ENCODE measurements at regions not wholly inside any gene's neighbourhood (a gene's known extent, or its start where the extent isn't known, plus 50 kb on each side); places are given as distances from the start of the nearest gene placed in this dataset.
"Not testable (repeated sequence)": the region's sequence is repeated elsewhere in the genome, so short reads cannot be mapped to it uniquely, and the experiment has no call there.

- TF ChIP-seq, protein P1, sequence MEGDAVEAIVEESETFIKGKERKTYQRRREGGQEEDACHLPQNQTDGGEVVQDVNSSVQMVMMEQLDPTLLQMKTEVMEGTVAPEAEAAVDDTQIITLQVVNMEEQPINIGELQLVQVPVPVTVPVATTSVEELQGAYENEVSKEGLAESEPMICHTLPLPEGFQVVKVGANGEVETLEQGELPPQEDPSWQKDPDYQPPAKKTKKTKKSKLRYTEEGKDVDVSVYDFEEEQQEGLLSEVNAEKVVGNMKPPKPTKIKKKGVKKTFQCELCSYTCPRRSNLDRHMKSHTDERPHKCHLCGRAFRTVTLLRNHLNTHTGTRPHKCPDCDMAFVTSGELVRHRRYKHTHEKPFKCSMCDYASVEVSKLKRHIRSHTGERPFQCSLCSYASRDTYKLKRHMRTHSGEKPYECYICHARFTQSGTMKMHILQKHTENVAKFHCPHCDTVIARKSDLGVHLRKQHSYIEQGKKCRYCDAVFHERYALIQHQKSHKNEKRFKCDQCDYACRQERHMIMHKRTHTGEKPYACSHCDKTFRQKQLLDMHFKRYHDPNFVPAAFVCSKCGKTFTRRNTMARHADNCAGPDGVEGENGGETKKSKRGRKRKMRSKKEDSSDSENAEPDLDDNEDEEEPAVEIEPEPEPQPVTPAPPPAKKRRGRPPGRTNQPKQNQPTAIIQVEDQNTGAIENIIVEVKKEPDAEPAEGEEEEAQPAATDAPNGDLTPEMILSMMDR (IDR thresholded peaks at IDR 0.05) = no peak
- TF ChIP-seq POLR2A (IDR thresholded peaks at IDR 0.05) (no peak), EP300 (IDR thresholded peaks at IDR 0.05) (no peak)
- WGBS, 3 donors = 58 to 66% (median 60%) methylated on average over 5 of the region's 5 CpGs
These were observed 118.1 kb downstream of the ZNF736 start for GRCh38 chr7:64431838-64432237.

DNA sequence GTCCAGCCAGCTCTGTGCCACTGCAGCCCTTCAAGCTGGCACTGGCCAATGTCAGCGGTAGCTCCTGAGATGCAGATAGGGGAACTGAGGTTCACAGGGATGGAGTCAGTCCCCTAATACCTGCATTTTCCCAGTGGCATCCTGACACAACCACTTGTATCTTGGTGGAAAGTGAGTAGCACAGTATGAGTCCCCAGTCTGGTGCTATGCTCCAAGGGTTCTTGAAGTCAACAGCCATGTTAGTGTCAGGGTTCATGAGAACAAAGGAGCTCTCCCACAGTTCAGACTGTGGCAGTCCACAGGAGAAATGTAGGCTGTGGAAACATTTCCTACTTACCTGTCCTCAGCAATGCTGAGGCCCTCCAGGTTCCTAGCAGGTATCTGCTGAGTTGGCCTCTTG lies 115.5 kb downstream of the ZNF736 start:
- WGBS, 3 donors = 92 to 100% (median 98%) methylated on average over 1 of the region's 1 CpG
- DNase-seq = no peak
- no peaks in the 10 kb centered on the region for H3K9me3 ChIP-seq
- no peak overlapping the region for H3K4me3 ChIP-seq
- H3K36me3 ChIP-seq = no peaks in the 10 kb centered on the region
- TF ChIP-seq EP300 (IDR thresholded peaks at IDR 0.05) (no peak), POLR2A (IDR thresholded peaks at IDR 0.05) (no peak)
- TF ChIP-seq, protein P1 (IDR thresholded peaks at IDR 0.05) = no peak
- intact Hi-C loops (cut with DNase I) = no loop called here
- H3K27me3 ChIP-seq = no peaks in the 10 kb centered on the region
- no peaks in the 10 kb centered on the region for H3K4me1 ChIP-seq (ENCODE audit: insufficient read depth)
- no peak overlapping the region for H3K27ac ChIP-seq

More at GRCh38 chr7:64431838-64432237, 118.1 kb downstream of the ZNF736 start:
- DNase-seq = no peak
- no peaks in the 10 kb centered on the region for H3K36me3 ChIP-seq
- H3K4me3 ChIP-seq = no peak overlapping the region
- H3K27ac ChIP-seq = no peak overlapping the region
- H3K9me3 ChIP-seq = no peaks in the 10 kb centered on the region
- H3K27me3 ChIP-seq = no peaks in the 10 kb centered on the region
- no peaks in the 10 kb centered on the region for H3K4me1 ChIP-seq (ENCODE audit: insufficient read depth)
- intact Hi-C loops (cut with DNase I) = no loop called here

DNA sequence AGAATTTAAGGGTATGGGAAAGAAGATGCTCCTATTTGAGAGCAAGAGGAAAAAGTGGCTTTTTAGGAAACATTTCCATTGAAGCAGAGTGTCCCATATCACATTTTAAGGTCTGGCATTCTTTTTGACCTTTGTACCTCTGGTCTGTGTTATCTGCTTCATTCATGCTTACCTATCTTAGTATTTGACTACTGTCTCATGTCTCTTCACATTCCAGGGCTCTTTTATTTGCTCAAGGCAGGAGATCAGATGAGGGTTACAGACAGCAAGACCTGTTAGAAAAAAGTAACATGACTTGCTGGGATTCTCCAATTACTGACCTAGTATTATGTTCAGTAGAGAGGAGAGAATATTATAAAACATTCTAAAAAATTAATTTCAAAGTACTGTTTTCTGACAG lies 111.7 kb downstream of the ZNF736 start:
- intact Hi-C loops (cut with DNase I); H3K9me3 ChIP-seq; DNase-seq; H3K27me3 ChIP-seq; H3K4me3 ChIP-seq; H3K27ac ChIP-seq; H3K4me1 ChIP-seq (ENCODE audit: insufficient read depth); H3K36me3 ChIP-seq: not testable (repeated sequence)

DNA sequence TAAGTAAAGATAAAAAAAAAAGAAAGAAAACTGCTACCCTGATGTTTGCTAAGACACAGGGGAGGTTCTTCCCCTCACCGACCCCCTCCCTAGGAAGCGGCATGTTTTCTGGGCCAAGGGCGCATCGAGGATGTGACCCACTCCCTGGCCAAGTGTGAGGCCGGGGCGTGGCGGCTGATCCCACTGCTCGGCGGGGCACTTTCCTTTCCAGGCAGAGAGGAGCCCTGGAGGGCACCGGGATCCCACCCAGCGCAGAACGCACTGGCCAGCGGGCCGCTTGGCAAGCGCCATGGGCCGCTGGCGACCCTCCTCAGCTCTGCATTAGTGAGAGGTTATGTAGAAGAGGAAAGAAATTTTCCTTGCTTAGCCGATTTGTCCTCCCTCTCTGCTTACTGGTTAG lies 93.4 kb downstream of the ZNF736 start:
- Histone ChIP-seq H3K4me3 (no peak overlapping the region), H3K9me3 (no peaks in the 10 kb centered on the region), H3K4me1 (ENCODE audit: insufficient read depth) (no peaks in the 10 kb centered on the region), H3K27me3 (no peaks in the 10 kb centered on the region), H3K36me3 (no peaks in the 10 kb centered on the region), H3K27ac (no peak overlapping the region)
- no peak for DNase-seq
- WGBS, 3 donors = 92 to 95% (median 94%) methylated on average over 18 of the region's 18 CpGs
- TF ChIP-seq POLR2A (IDR thresholded peaks at IDR 0.05) = no peak
- TF ChIP-seq, protein P1 (IDR thresholded peaks at IDR 0.05) = no peak
- no peak for TF ChIP-seq EP300 (IDR thresholded peaks at IDR 0.05)
- intact Hi-C loops (cut with DNase I) = no loop called here

Measured in ovary (tissue), 7 donors.